LoVo (cell line): ENCODE measurements at regions not wholly inside any gene's neighbourhood (a gene's known extent, or its start where the extent isn't known, plus 50 kb on each side); places are given as distances from the start of the nearest gene placed in this dataset.

Experiments
- DNase-seq: peaks from one replicate; pipeline ENCODE4 v3.0.0-alpha.2; 2016; ENCODE audit warnings: low spot score

GRCh38 chr2:21438949-21439348, 315.2 kb downstream of the TDRD15 start:
- no peak for DNase-seq

GRCh38 chr2:21441442-21441841, 317.7 kb downstream of the TDRD15 start:
- no peak for DNase-seq

- DNase-seq = no peak
Observed at GRCh38 chr2:21443494-21444105, 319.8 kb downstream of the TDRD15 start.

GRCh38 chr2:21449881-21450280, 326.1 kb downstream of the TDRD15 start:
- DNase-seq = no peak

- no peak for DNase-seq
Observed at GRCh38 chr2:21451403-21451802, 327.6 kb downstream of the TDRD15 start.

GRCh38 chr2:21452263-21452662, 328.5 kb downstream of the TDRD15 start:
- no peak for DNase-seq

- no peak for DNase-seq
Observed at GRCh38 chr2:21452678-21453077, 328.9 kb downstream of the TDRD15 start.

- DNase-seq = no peak
Observed at GRCh38 chr2:21453723-21454450, 330.1 kb downstream of the TDRD15 start.

GRCh38 chr2:21454839-21455238, 331.1 kb downstream of the TDRD15 start:
- no peak for DNase-seq

- no peak for DNase-seq
Observed at GRCh38 chr2:21461754-21462240, 338.0 kb downstream of the TDRD15 start.

- DNase-seq = no peak
Observed at GRCh38 chr2:21466341-21466927, 342.7 kb downstream of the TDRD15 start.

GRCh38 chr2:21467280-21467818, 343.6 kb downstream of the TDRD15 start:
- DNase-seq = no peak

- DNase-seq = no peak
Observed at GRCh38 chr2:21467910-21468309, 344.1 kb downstream of the TDRD15 start.

- DNase-seq = no peak
Observed at GRCh38 chr2:21468624-21469023, 344.9 kb downstream of the TDRD15 start.

GRCh38 chr2:21469158-21469557, 345.4 kb downstream of the TDRD15 start:
- DNase-seq = no peak

GRCh38 chr2:21469564-21469963, 345.8 kb downstream of the TDRD15 start:
- no peak for DNase-seq

GRCh38 chr2:21480162-21480561, 356.4 kb downstream of the TDRD15 start:
- no peak for DNase-seq

GRCh38 chr2:21484643-21485042, 360.9 kb downstream of the TDRD15 start:
- no peak for DNase-seq

- no peak for DNase-seq
Observed at GRCh38 chr2:21486445-21486844, 362.7 kb downstream of the TDRD15 start.

GRCh38 chr2:21489080-21489479, 365.3 kb downstream of the TDRD15 start:
- no peak for DNase-seq

- no peak for DNase-seq
Observed at GRCh38 chr2:21498016-21498415, 374.2 kb downstream of the TDRD15 start.

- no peak for DNase-seq
Observed at GRCh38 chr2:21500401-21500945, 376.7 kb downstream of the TDRD15 start.
